Nephron (organoid): ENCODE measurements at regions not wholly inside any gene's neighbourhood (a gene's known extent, or its start where the extent isn't known, plus 50 kb on each side); places are given as distances from the start of the nearest gene placed in this dataset.
A peak's percentile ranks its signal among the peaks of the same experiment; 100 is the strongest.

ENCODE experiments used
- H3K27ac Mint-ChIP-seq, 3 experiments: 2 replicates each; pipeline ENCODE4 v1.8.0; 2020; ENCODE audit warnings: mixed read lengths in 3 of 3, mild to moderate bottlenecking in 2 of 3, moderate library complexity in 1 of 3
- H3K27me3 Mint-ChIP-seq: 2 replicates; pipeline ENCODE4 v1.8.0; 2021; ENCODE audit warnings: low read depth, mild to moderate bottlenecking, moderate library complexity, mixed read lengths
- H3K36me3 Mint-ChIP-seq: 2 replicates; pipeline ENCODE4 v1.8.0; 2020; ENCODE audit warnings: low read depth, mixed read lengths
- H3K4me1 Mint-ChIP-seq: 2 replicates; pipeline ENCODE4 v1.8.0; 2020; ENCODE audit warnings: mixed read lengths
- H3K4me3 Mint-ChIP-seq, 3 experiments: 2 replicates each; pipeline ENCODE4 v1.8.0; 2020; ENCODE audit warnings: mild to moderate bottlenecking in 3 of 3, mixed read lengths in 3 of 3, moderate library complexity in 2 of 3
- H3K9me3 Mint-ChIP-seq: 2 replicates; pipeline ENCODE4 v1.8.0; 2020; ENCODE audit warnings: mixed read lengths
- CTCF ChIP-seq, 3 experiments: fragments of 200-600 bp; sonication (generic); IDR thresholded peaks; one replicate each; pipeline ENCODE4 v1.5.0; 2021; ENCODE audit warnings: antibody characterized with exemption in 3 of 3; ENCODE audit not compliant: unreplicated experiment in 3 of 3

- H3K27me3 Mint-ChIP-seq, result peaks cover 49% of the 10 kb centered on the region
- H3K9me3 Mint-ChIP-seq, result no peaks in the 10 kb centered on the region
- no peaks in the 10 kb centered on the region for H3K36me3 Mint-ChIP-seq
- no peak overlapping the region for H3K27ac Mint-ChIP-seq
- H3K4me3 Mint-ChIP-seq, result no peak overlapping the region
- TF ChIP-seq CTCF (IDR thresholded peaks at IDR 0.05; ENCODE audit: unreplicated experiment in 3 of 3), result no peak
- peaks cover 4% of the 10 kb centered on the region for H3K4me1 Mint-ChIP-seq
These were observed 152.5 kb upstream of the NAV2 start for GRCh38 chr11:19560156-19560555.

DNA sequence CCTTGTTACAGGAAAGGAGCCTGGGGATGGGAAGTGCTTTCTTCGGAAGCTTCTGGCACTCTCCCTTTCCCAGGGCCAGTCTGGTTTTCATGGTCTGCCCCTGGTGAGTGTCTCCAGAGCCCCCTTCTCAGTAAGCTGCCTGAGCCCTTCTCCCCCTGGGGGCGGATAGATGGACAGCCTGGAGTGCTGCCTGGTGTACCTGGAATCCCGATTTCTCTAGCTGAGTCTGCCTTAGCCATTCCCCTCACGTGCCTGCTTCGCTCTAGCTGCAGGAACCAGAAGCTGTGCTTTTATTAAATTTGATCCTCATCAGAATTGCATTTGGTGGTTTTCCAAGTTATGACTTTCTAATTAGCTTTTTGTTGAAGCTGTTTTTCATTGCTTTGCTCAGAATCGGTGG, 152.9 kb upstream of the NAV2 start:
- TF ChIP-seq CTCF (IDR thresholded peaks at IDR 0.05; ENCODE audit: unreplicated experiment in 3 of 3), result no peak
- peaks cover 54% of the 10 kb centered on the region for H3K27me3 Mint-ChIP-seq
- H3K4me3 Mint-ChIP-seq, result no peak overlapping the region
- peaks cover 4% of the 10 kb centered on the region for H3K4me1 Mint-ChIP-seq
- H3K36me3 Mint-ChIP-seq, result no peaks in the 10 kb centered on the region
- H3K27ac Mint-ChIP-seq, result no peak overlapping the region
- H3K9me3 Mint-ChIP-seq, result no peaks in the 10 kb centered on the region

DNA sequence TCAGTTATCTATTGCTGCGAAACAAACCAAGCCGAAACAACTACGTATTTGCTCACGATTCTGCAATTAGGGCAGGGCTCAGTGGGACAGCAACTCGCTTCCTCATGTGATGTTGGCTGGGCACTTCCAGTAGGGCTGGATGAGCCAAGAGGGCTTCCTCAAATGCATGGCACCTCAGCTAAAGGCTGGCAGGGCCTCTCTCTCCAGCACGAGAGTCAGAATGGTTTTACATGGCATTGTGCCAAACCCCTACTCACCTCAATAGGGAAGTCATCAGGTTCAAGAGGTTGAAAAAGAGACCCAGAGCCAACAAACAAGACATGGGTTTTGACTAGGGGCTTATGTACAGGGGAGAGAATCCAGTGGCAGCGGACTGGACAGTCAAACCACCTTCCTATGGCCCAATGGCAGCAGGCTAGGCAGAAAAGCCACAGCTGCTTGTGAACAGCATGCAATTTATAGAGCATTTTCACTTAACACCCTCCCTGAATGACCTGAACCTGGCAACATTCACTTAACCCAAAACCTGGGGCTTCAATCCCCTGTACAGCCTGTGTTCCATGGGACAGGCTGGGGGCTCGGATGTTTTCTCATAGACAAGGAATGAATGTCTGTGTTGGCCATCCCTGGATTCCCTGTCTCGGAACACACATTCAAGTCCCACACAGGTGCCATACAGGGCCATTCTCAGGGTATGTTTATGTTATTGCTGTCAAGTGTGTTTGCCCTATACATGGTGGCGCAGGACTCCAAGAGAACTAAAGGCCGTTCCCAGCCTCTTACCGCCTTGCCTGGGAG, 154.2 kb upstream of the NAV2 start:
- H3K27ac Mint-ChIP-seq, result no peak overlapping the region
- peaks cover 51% of the 10 kb centered on the region for H3K27me3 Mint-ChIP-seq
- no peaks in the 10 kb centered on the region for H3K9me3 Mint-ChIP-seq
- H3K36me3 Mint-ChIP-seq, result no peaks in the 10 kb centered on the region
- TF ChIP-seq CTCF (IDR thresholded peaks at IDR 0.05; ENCODE audit: unreplicated experiment in 3 of 3), result no peak
- H3K4me1 Mint-ChIP-seq, result no peaks in the 10 kb centered on the region
- H3K4me3 Mint-ChIP-seq, result no peak overlapping the region

DNA sequence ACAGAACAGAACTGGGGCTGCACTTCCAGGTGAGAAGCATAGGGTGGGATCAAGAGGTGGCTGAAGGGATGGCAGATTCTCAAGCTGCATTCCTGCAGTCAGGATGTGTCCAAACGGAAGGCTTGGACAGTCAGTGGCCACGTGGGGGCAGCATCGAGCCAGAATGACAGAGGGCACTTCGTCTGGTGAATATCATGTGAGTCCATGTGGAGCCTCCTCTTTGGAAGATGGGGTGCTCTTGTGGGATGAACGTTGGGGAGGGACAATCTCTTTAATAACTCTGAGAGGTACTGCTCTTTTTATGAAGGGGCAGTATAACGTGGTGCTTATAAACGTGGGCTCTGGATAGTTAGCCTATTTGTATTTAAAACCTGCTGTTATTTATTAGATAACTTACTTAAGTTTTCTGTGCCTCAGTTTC, 154.9 kb upstream of the NAV2 start:
- H3K9me3 Mint-ChIP-seq, result no peaks in the 10 kb centered on the region
- H3K27ac Mint-ChIP-seq, result no peak overlapping the region
- peaks cover 52% of the 10 kb centered on the region for H3K27me3 Mint-ChIP-seq
- H3K4me3 Mint-ChIP-seq, result no peak overlapping the region
- no peaks in the 10 kb centered on the region for H3K36me3 Mint-ChIP-seq
- peaks cover 6% of the 10 kb centered on the region for H3K4me1 Mint-ChIP-seq
- TF ChIP-seq CTCF (IDR thresholded peaks at IDR 0.05; ENCODE audit: unreplicated experiment in 3 of 3), result peak; percentile 75 to 85 (median 80)

DNA sequence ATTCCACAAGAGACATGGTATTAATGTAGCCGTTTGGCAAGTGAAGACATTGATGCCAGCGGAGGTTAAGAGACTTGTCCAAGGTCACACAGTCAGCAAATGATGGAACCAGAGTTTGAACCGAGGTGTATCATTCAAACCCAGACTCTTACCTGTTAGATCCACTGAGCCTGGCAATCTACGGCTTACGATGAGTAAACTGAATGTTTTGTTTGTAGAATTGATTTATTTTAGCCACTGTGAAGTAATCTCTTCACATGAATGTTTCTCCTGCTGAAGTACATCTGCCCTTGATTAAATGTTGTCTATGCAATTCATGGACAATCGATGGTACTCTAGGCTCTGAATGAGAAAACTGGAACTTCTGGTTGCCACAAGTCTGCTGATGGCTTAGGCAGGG, 155.5 kb upstream of the NAV2 start:
- Mint-ChIP-seq H3K27ac (no peak overlapping the region), H3K36me3 (no peaks in the 10 kb centered on the region), H3K4me3 (no peak overlapping the region), H3K4me1 (peaks cover 12% of the 10 kb centered on the region), H3K27me3 (peaks cover 57% of the 10 kb centered on the region), H3K9me3 (no peaks in the 10 kb centered on the region)
- TF ChIP-seq CTCF (IDR thresholded peaks at IDR 0.05; ENCODE audit: unreplicated experiment in 3 of 3), result no peak

- Mint-ChIP-seq H3K27ac (no peak overlapping the region), H3K4me3 (no peak overlapping the region), H3K4me1 (peaks cover 20% of the 10 kb centered on the region), H3K27me3 (peaks cover 61% of the 10 kb centered on the region), H3K36me3 (no peaks in the 10 kb centered on the region), H3K9me3 (no peaks in the 10 kb centered on the region)
- no peak for TF ChIP-seq CTCF (IDR thresholded peaks at IDR 0.05; ENCODE audit: unreplicated experiment in 3 of 3)
These were observed 157.4 kb upstream of the NAV2 start for GRCh38 chr11:19555266-19555665.
